NT2/D1 (cell line): ENCODE measurements at regions not wholly inside any gene's neighbourhood (a gene's known extent, or its start where the extent isn't known, plus 50 kb on each side); places are given as distances from the start of the nearest gene placed in this dataset.

Experiments used
- SUZ12 ChIP-seq: IDR thresholded peaks from 2 replicates; pipeline ENCODE4 v1.6.1; 2011; ENCODE audit not compliant: insufficient read length, insufficient read depth; ENCODE audit errors: extremely low read depth
- ZNF274 ChIP-seq: IDR thresholded peaks from 2 replicates; pipeline ENCODE4 v1.6.1; 2011; ENCODE audit warnings: mild to moderate bottlenecking, low read depth, low read length

DNA sequence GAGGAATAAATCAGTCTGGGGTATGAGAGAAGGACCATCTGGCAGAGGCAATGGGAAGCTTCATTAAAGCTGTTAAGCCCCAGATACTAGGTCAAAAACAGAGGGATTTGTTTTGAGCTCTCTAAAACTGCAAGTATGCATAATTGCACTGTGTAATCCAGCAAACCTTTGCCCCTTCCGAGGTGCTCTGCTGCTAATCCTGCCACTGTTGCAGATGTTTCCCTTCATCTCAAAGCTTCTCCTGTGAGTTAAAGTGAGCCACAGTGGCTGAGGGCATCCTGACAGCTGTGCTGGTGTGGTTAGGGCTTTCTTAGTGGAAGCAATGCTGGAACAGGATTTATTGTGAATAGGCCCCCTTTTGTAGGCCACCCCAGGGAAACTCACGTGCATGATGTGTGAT, 160.3 kb upstream of the TRPC7 start:
- TF ChIP-seq ZNF274 (no peak), SUZ12 (no peak)
